Ectodermal cell (in vitro differentiated cells): ENCODE measurements at regions not wholly inside any gene's neighbourhood (a gene's known extent, or its start where the extent isn't known, plus 50 kb on each side); places are given as distances from the start of the nearest gene placed in this dataset.

ENCODE experiments used
- H3K27ac ChIP-seq: 2 replicates; pipeline ENCODE4 v1.7.0; 2013; ENCODE audit warnings: mild to moderate bottlenecking, low read depth, low read length; ENCODE audit not compliant: insufficient read depth, poor library complexity, severe bottlenecking
- H3K27me3 ChIP-seq: 2 replicates; pipeline ENCODE4 v1.7.0; 2013; ENCODE audit warnings: mild to moderate bottlenecking, low read length; ENCODE audit not compliant: insufficient read depth, control insufficient read depth, poor library complexity, severe bottlenecking
- H3K36me3 ChIP-seq: one replicate; pipeline ENCODE4 v1.7.0; 2013; ENCODE audit warnings: low read length; ENCODE audit not compliant: control insufficient read depth, insufficient read depth
- H3K4me1 ChIP-seq: one replicate; pipeline ENCODE4 v1.7.0; 2013; ENCODE audit warnings: low read length; ENCODE audit not compliant: control insufficient read depth, insufficient read depth
- H3K4me3 ChIP-seq: 2 replicates; pipeline ENCODE4 v1.7.0; 2013; ENCODE audit warnings: low read depth, low read length, control low read depth; ENCODE audit not compliant: insufficient read depth
- H3K9me3 ChIP-seq: 2 replicates; pipeline ENCODE4 v1.7.0; 2013; ENCODE audit warnings: mild to moderate bottlenecking, low read length, moderate library complexity; ENCODE audit not compliant: control insufficient read depth
- WGBS, 2 experiments: methylation state at CpG; one replicate each; pipeline ENCODE4 v1.1.7; 2013; ENCODE audit warnings: missing lambda C conversion rate in 2 of 2; 5-methylcytosine and 5-hydroxymethylcytosine counted together

DNA sequence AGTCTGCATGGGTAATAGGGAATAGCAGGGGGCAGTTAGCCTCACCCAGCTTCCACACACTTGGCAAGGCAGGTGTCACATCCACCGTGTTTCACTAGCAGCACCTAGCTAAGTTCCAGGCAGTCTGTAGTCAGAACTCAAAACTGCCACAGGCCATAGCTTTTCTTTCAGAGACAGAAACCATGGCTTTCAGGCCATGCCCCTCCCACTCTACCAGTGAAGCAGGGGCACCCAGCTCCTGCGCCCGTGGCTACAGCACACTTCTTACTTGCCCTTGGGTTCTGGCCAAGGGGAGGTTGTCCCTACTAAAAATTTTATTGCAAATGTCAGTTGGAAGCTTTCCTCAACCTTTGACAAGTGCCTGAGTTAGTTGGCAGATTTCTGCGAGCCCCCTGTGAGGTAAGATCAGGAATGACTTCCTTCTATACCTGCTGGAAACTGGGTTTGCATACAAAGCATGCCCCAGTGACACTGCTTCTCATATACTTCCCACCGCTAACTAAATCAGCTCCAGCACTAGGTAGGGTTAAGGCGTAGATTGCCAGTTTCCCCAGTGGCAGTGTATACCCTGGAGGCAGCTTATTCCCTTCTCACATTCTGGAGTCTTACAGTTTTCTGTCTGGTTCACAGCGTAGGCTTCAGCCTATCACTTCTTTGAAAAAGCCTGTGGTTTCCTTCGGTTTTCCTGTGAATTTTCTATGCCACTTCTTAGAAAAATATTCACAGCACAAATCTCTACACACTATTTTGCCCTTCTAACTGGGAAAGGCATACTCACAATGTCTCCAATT is 139.0 kb upstream of the LUZP2 start:
- WGBS, 2 experiments, result 90 to 91% methylated on average over 8 of the region's 8 CpGs

DNA sequence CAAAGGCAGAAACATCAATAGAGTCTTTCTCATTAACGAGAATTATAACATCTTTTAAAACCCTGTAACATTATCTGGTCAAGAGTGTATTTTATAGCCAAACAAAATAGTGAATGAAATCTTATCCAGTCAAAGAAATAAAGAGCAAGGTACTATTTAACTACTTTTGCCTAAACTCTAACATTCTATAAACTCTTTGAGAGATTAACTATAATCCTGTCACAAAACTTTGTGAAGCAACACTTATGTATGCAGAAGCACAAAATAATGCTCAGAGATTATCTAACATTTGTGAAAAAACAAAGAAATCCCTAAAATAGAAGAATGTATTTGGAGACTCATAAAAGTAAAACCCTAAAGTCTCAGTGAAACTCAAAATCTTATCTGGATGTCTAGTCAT is 124.4 kb upstream of the LUZP2 start:
- Histone ChIP-seq H3K36me3 (no peaks in the 10 kb centered on the region), H3K4me3 (no peak overlapping the region), H3K4me1 (peaks cover 2% of the 10 kb centered on the region), H3K27ac (no peak overlapping the region), H3K27me3 (no peaks in the 10 kb centered on the region), H3K9me3 (no peaks in the 10 kb centered on the region)
- 89 to 92% methylated on average over 1 of the region's 1 CpG for WGBS, 2 experiments

More for the DNA sequence above, 139.0 kb upstream of the LUZP2 start:
- Histone ChIP-seq H3K36me3 (no peaks in the 10 kb centered on the region), H3K4me3 (no peak overlapping the region), H3K9me3 (no peaks in the 10 kb centered on the region), H3K27ac (no peak overlapping the region), H3K4me1 (peaks cover 4% of the 10 kb centered on the region), H3K27me3 (no peaks in the 10 kb centered on the region)

DNA sequence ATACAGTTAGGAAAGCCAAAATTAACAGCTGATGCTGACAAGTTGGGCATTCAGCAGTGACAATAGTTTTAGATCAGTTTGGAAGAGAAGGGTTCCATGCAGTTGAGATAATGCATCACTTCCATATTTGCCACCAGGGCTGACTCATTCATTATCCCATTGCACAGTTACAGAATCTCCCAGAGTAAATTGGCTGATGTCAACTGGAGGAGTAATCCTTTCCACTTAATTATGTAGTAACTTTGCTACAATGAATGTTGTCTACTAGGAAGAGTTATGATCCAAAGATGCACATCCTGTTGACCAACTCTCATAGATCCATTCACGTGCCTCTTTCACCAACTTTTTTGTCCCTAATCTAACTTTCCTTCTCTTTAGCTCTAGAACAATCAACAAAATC is 123.3 kb upstream of the LUZP2 start:
- Histone ChIP-seq H3K4me1 (peaks cover 2% of the 10 kb centered on the region), H3K4me3 (no peak overlapping the region), H3K9me3 (no peaks in the 10 kb centered on the region), H3K36me3 (no peaks in the 10 kb centered on the region), H3K27me3 (no peaks in the 10 kb centered on the region), H3K27ac (no peak overlapping the region)
- 95% methylated on average over 1 of the region's 1 CpG for WGBS, 2 experiments

DNA sequence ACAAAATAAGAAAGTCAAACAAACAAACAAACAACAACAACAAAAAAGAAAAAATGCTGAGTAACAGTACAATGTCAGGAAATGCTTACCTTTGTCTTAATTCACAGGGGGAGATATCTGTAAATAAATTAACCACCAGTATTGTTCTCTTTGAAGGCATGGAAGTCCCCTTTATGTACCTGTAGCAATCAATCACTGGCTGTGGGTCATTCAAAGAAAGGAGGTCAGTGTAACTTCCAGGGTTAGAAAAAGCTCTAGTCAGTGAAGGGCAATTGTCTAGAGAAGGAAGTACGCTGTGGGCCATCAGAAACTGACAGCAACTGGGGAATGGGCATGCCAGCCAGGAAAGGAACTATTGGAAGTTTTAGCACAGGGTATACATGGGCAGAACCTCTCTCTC is 121.5 kb upstream of the LUZP2 start:
- Histone ChIP-seq H3K4me1 (peaks cover 2% of the 10 kb centered on the region), H3K36me3 (no peaks in the 10 kb centered on the region), H3K27ac (no peak overlapping the region), H3K9me3 (no peaks in the 10 kb centered on the region), H3K4me3 (no peak overlapping the region), H3K27me3 (no peaks in the 10 kb centered on the region)
- WGBS, 2 experiments, result 42 to 67% methylated on average over 1 of the region's 1 CpG

DNA sequence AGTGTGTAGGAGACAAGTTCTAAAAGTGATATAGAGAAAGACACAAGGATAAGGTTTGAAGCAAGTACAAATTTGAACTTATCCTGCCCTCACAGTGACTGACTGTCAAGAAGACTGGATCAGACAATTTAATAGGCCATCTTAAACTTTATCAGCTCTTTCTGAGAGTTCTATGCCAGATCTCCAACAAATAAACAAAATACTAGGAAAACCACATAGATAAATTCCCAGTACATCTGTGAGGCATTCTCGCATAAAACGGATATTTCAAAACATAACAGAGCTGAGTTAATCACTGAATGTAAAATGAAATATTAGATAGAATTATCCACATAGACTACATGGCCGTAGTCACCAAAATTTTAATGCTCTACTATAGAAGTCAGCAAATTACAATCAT is 120.9 kb upstream of the LUZP2 start:
- no peaks in the 10 kb centered on the region for H3K9me3 ChIP-seq
- no peak overlapping the region for H3K4me3 ChIP-seq
- H3K36me3 ChIP-seq, result no peaks in the 10 kb centered on the region
- peaks cover 2% of the 10 kb centered on the region for H3K4me1 ChIP-seq
- WGBS, 2 experiments, result 78 to 94% methylated on average over 1 to 2 of the region's 3 CpGs
- no peaks in the 10 kb centered on the region for H3K27me3 ChIP-seq
- no peak overlapping the region for H3K27ac ChIP-seq

GRCh38 chr11:24383137-24383536 is 113.7 kb upstream of the LUZP2 start:
- 94 to 100% methylated on average over 2 of the region's 2 CpGs for WGBS, 2 experiments
- Histone ChIP-seq H3K27me3 (no peaks in the 10 kb centered on the region), H3K9me3 (no peaks in the 10 kb centered on the region), H3K27ac (no peak overlapping the region), H3K36me3 (no peaks in the 10 kb centered on the region), H3K4me3 (no peak overlapping the region), H3K4me1 (no peaks in the 10 kb centered on the region)

DNA sequence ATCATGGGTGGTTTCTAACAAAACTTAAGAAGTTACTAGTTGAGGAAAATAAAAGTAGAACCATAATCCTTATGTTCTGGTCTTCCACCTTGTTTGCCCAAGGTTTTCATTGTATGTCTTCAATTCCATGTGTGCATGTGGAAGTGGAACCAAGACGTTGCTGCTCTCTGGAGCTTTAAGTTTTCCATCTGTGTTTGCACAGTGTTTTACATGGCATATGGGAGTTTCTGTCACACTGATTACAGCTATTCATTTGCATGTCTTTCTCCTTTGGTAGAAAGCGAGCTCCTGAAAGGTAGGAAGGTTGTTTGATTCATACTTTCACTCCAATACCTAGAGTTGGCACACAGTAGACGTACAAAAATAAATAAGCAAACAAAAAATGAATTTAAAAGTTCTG is 112.6 kb upstream of the LUZP2 start:
- WGBS, 2 experiments, result 85 to 91% methylated on average over 1 of the region's 3 CpGs
- no peaks in the 10 kb centered on the region for H3K9me3 ChIP-seq

DNA sequence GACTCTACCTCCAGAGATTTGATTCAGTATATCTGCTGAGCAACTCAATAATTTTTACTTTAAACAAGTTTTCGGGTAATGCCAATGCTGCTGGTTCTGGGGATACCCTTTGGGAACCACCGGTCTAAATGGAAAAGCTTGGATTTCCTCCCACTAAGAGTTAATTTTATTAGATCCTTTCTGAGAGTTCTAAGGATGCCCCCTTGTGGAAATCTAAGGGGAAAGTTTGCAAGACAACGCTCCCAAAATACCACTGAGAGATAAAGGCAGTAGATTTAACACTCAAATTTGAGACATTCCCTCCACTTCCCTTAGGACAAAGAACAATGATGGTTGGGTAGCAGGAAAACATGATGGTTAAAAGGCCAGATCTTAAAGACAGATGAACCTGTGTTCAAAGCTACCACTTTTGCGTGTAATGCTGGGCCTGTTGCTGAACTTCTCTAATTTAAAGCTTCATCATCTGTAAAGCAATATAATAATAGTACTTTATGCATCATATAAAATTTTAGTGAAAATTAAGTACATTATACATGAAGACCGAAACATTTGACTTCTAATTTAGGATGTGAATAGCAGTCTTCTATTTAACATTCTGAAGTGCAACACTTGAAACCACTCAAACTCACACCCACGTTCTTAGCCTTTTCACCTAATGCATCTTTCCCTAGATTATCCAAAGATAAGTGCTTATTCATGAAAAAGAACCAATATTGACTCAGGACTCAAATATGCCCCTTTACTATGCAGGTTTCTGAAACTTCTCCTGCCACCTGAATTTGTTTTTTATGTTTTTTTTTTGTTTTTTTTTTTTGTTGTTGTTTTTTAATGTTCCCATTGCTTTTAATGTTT is 110.1 kb upstream of the LUZP2 start:
- H3K9me3 ChIP-seq, result no peaks in the 10 kb centered on the region
- H3K4me3 ChIP-seq, result no peak overlapping the region
- H3K36me3 ChIP-seq, result no peaks in the 10 kb centered on the region
- no peaks in the 10 kb centered on the region for H3K27me3 ChIP-seq
- no peaks in the 10 kb centered on the region for H3K4me1 ChIP-seq
- WGBS, 2 experiments, result 65 to 73% methylated on average over 3 to 6 of the region's 6 CpGs
- H3K27ac ChIP-seq, result no peak overlapping the region

More for the DNA sequence above, 112.6 kb upstream of the LUZP2 start:
- H3K27ac ChIP-seq, result no peak overlapping the region
- H3K4me1 ChIP-seq, result no peaks in the 10 kb centered on the region
- H3K36me3 ChIP-seq, result no peaks in the 10 kb centered on the region
- H3K4me3 ChIP-seq, result no peak overlapping the region
- no peaks in the 10 kb centered on the region for H3K27me3 ChIP-seq

DNA sequence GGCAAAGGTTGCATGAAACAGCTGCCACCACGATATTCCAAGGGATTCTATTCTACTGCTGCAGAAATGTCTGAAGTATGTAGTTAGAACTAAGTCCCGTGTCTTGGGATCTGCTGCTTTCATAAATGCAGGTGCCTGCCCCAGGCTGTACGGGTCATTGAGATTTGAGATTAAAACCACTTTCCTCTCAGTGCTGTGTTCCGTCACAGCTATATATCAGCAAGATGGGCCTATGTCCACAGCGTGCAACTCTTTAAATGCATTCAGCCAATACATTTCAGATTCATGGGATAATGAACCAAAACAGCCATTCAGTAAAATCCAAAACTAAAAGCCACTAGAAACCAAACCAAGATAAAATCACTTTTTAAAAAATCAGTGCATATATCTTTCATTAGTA is 107.3 kb upstream of the LUZP2 start:
- no peak overlapping the region for H3K4me3 ChIP-seq
- H3K27ac ChIP-seq, result no peak overlapping the region
- H3K9me3 ChIP-seq, result no peaks in the 10 kb centered on the region
- H3K4me1 ChIP-seq, result no peaks in the 10 kb centered on the region
- WGBS, 2 experiments, result 92 to 97% methylated on average over 5 of the region's 5 CpGs
- no peaks in the 10 kb centered on the region for H3K36me3 ChIP-seq
- H3K27me3 ChIP-seq, result no peaks in the 10 kb centered on the region

DNA sequence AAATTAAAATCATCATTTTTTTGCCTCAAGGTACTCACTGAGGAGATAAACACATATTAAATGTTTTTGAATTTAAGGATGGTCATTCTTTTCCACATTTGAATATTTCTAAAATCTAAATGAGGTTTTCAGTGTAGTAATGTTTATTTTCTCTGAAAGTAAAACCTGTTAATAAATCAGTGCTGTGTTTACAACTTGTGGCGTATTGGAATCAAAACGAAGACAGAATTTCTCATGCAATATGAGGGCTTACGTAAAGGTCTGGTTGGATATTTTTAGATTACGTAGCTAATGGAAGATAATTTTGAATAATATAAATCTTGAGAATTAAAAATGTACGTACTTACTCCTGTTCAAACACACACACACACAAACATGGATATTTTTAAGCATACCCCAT is 106.8 kb upstream of the LUZP2 start:
- H3K27ac ChIP-seq, result no peak overlapping the region
- no peak overlapping the region for H3K4me3 ChIP-seq
- 64 to 79% methylated on average over 3 to 5 of the region's 5 CpGs for WGBS, 2 experiments
- H3K36me3 ChIP-seq, result no peaks in the 10 kb centered on the region
- H3K27me3 ChIP-seq, result no peaks in the 10 kb centered on the region
- no peaks in the 10 kb centered on the region for H3K4me1 ChIP-seq
- no peaks in the 10 kb centered on the region for H3K9me3 ChIP-seq
